ENCODE measurements at regions not wholly inside any gene's neighbourhood (a gene's known extent, or its start where the extent isn't known, plus 50 kb on each side); places are given as distances from the start of the nearest gene placed in this dataset.

- Histone ChIP-seq H3K4me3 (ENCODE audit: low read depth, low read length) (no peak overlapping the region), H2AFZ (ENCODE audit: low read length, unreplicated experiment) (no peak overlapping the region), H3K79me2 (ENCODE audit: control insufficient read depth, insufficient read depth, low read length, unreplicated experiment) (no peaks in the 10 kb centered on the region), H3K27me3 (ENCODE audit: insufficient read depth, low read length) (no peaks in the 10 kb centered on the region), H3K27ac (ENCODE audit: low read depth, low read length) (no peak overlapping the region), H3K36me3 (ENCODE audit: insufficient read depth, low read length) (no peaks in the 10 kb centered on the region), H3K4me1 (ENCODE audit: control insufficient read depth, insufficient read depth, low read length, unreplicated experiment) (no peaks in the 10 kb centered on the region)
Observed at GRCh38 chr18:43794363-43794762, 517.1 kb upstream of the SYT4 start.

- Histone ChIP-seq H3K79me2 (ENCODE audit: control insufficient read depth, insufficient read depth, low read length, unreplicated experiment) (no peaks in the 10 kb centered on the region), H3K27me3 (ENCODE audit: insufficient read depth, low read length) (no peaks in the 10 kb centered on the region), H3K36me3 (ENCODE audit: insufficient read depth, low read length) (no peaks in the 10 kb centered on the region), H2AFZ (ENCODE audit: low read length, unreplicated experiment) (no peak overlapping the region), H3K4me3 (ENCODE audit: low read depth, low read length) (no peak overlapping the region), H3K4me1 (ENCODE audit: control insufficient read depth, insufficient read depth, low read length, unreplicated experiment) (no peaks in the 10 kb centered on the region), H3K27ac (ENCODE audit: low read depth, low read length) (no peak overlapping the region)
Observed at GRCh38 chr18:43797347-43797746, 520.1 kb upstream of the SYT4 start.

DNA sequence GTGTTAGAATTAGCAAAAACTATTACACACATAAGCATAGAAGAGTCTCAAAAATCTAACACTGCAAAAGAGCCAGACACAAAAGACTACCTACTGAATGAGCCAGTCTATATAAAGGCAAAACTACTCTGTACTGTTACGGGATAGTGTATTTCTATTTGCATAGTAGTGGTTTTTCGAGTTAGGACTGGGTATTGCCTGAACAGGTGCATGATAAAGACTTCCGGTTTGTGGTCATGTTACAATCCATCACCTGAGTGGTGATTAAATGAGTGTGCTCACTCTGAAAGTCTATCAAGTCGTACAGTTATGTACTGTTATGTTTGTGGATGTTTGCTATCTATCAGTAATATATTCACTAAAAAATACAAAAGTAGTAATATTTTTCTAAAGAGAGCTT lies 523.3 kb upstream of the SYT4 start:
- no peaks in the 10 kb centered on the region for H3K27me3 ChIP-seq (ENCODE audit: insufficient read depth, low read length)
- no peak overlapping the region for H2AFZ ChIP-seq (ENCODE audit: low read length, unreplicated experiment)
- H3K27ac ChIP-seq (ENCODE audit: low read depth, low read length): no peak overlapping the region
- no peaks in the 10 kb centered on the region for H3K36me3 ChIP-seq (ENCODE audit: insufficient read depth, low read length)
- H3K79me2 ChIP-seq (ENCODE audit: control insufficient read depth, insufficient read depth, low read length, unreplicated experiment): no peaks in the 10 kb centered on the region
- no peaks in the 10 kb centered on the region for H3K4me1 ChIP-seq (ENCODE audit: control insufficient read depth, insufficient read depth, low read length, unreplicated experiment)
- no peak overlapping the region for H3K4me3 ChIP-seq (ENCODE audit: low read depth, low read length)

GRCh38 chr18:43805646-43806194 lies 528.4 kb upstream of the SYT4 start:
- Histone ChIP-seq H3K79me2 (ENCODE audit: control insufficient read depth, insufficient read depth, low read length, unreplicated experiment) (no peaks in the 10 kb centered on the region), H2AFZ (ENCODE audit: low read length, unreplicated experiment) (no peak overlapping the region), H3K27me3 (ENCODE audit: insufficient read depth, low read length) (no peaks in the 10 kb centered on the region), H3K27ac (ENCODE audit: low read depth, low read length) (no peak overlapping the region), H3K4me3 (ENCODE audit: low read depth, low read length) (no peak overlapping the region), H3K4me1 (ENCODE audit: control insufficient read depth, insufficient read depth, low read length, unreplicated experiment) (no peaks in the 10 kb centered on the region), H3K36me3 (ENCODE audit: insufficient read depth, low read length) (no peaks in the 10 kb centered on the region)

- no peaks in the 10 kb centered on the region for H3K79me2 ChIP-seq (ENCODE audit: control insufficient read depth, insufficient read depth, low read length, unreplicated experiment)
- H3K4me1 ChIP-seq (ENCODE audit: control insufficient read depth, insufficient read depth, low read length, unreplicated experiment): no peaks in the 10 kb centered on the region
- no peak overlapping the region for H3K4me3 ChIP-seq (ENCODE audit: low read depth, low read length)
- no peak overlapping the region for H2AFZ ChIP-seq (ENCODE audit: low read length, unreplicated experiment)
- H3K27me3 ChIP-seq (ENCODE audit: insufficient read depth, low read length): no peaks in the 10 kb centered on the region
- no peak overlapping the region for H3K27ac ChIP-seq (ENCODE audit: low read depth, low read length)
- no peaks in the 10 kb centered on the region for H3K36me3 ChIP-seq (ENCODE audit: insufficient read depth, low read length)
Observed at GRCh38 chr18:43812627-43813026, 535.3 kb upstream of the SYT4 start.

DNA sequence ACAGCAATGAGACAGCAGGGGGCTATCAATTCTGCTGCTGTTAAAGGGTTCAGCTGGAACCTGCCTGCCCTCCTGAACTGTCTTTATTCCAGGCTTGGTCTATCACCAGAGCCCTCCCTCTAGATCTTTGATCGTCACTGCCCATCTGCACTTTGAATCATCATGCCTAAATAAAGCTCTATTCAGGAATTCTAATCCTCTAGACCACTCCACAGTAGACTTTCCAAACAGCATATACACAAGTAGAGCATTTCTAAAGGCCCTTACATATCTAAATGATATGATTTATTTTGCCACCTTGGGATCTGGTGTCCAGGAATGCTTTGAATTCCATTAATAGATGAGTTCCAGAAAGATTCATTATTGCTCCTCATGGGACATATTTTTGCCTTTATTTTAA lies 542.1 kb upstream of the SYT4 start:
- no peak overlapping the region for H2AFZ ChIP-seq (ENCODE audit: low read length, unreplicated experiment)
- no peaks in the 10 kb centered on the region for H3K36me3 ChIP-seq (ENCODE audit: insufficient read depth, low read length)
- H3K79me2 ChIP-seq (ENCODE audit: control insufficient read depth, insufficient read depth, low read length, unreplicated experiment): no peaks in the 10 kb centered on the region
- H3K4me1 ChIP-seq (ENCODE audit: control insufficient read depth, insufficient read depth, low read length, unreplicated experiment): no peaks in the 10 kb centered on the region
- H3K4me3 ChIP-seq (ENCODE audit: low read depth, low read length): no peak overlapping the region
- H3K27me3 ChIP-seq (ENCODE audit: insufficient read depth, low read length): no peaks in the 10 kb centered on the region
- H3K27ac ChIP-seq (ENCODE audit: low read depth, low read length): no peak overlapping the region

GRCh38 chr18:43819873-43820272 lies 542.6 kb upstream of the SYT4 start:
- Histone ChIP-seq H3K79me2 (ENCODE audit: control insufficient read depth, insufficient read depth, low read length, unreplicated experiment) (no peaks in the 10 kb centered on the region), H3K4me1 (ENCODE audit: control insufficient read depth, insufficient read depth, low read length, unreplicated experiment) (no peaks in the 10 kb centered on the region), H3K36me3 (ENCODE audit: insufficient read depth, low read length) (no peaks in the 10 kb centered on the region), H3K4me3 (ENCODE audit: low read depth, low read length) (no peak overlapping the region), H3K27ac (ENCODE audit: low read depth, low read length) (no peak overlapping the region), H2AFZ (ENCODE audit: low read length, unreplicated experiment) (no peak overlapping the region), H3K27me3 (ENCODE audit: insufficient read depth, low read length) (no peaks in the 10 kb centered on the region)

DNA sequence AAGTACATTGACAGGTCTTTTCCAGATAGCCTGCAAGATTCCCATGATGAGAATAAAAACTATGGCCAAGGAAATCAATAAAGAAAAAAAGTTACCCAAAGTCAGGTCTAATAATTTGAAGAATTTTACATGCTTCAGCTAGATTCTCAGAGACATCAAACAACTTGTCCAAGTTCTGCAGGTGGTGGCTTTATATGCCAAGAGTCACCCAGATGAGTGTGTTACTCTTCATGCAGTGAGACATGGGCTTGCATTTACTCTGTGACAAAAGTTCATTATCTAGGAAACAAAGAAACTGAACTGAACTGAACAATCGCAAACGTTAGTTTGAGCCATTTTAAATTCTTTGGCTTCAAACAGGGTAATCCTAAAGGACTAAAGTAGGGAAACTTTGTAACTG lies 548.5 kb upstream of the SYT4 start:
- H3K27me3 ChIP-seq (ENCODE audit: insufficient read depth, low read length): no peaks in the 10 kb centered on the region
- H3K79me2 ChIP-seq (ENCODE audit: control insufficient read depth, insufficient read depth, low read length, unreplicated experiment): no peaks in the 10 kb centered on the region
- no peak overlapping the region for H3K4me3 ChIP-seq (ENCODE audit: low read depth, low read length)
- no peaks in the 10 kb centered on the region for H3K36me3 ChIP-seq (ENCODE audit: insufficient read depth, low read length)
- H2AFZ ChIP-seq (ENCODE audit: low read length, unreplicated experiment): no peak overlapping the region
- no peaks in the 10 kb centered on the region for H3K4me1 ChIP-seq (ENCODE audit: control insufficient read depth, insufficient read depth, low read length, unreplicated experiment)
- no peak overlapping the region for H3K27ac ChIP-seq (ENCODE audit: low read depth, low read length)

GRCh38 chr18:43826215-43826614 lies 548.9 kb upstream of the SYT4 start:
- H3K79me2 ChIP-seq (ENCODE audit: control insufficient read depth, insufficient read depth, low read length, unreplicated experiment): no peaks in the 10 kb centered on the region

GRCh38 chr18:43827311-43827710 lies 550.0 kb upstream of the SYT4 start:
- no peak overlapping the region for H3K4me3 ChIP-seq (ENCODE audit: low read depth, low read length)
- H3K4me1 ChIP-seq (ENCODE audit: control insufficient read depth, insufficient read depth, low read length, unreplicated experiment): no peaks in the 10 kb centered on the region
- no peak overlapping the region for H3K27ac ChIP-seq (ENCODE audit: low read depth, low read length)
- no peak overlapping the region for H2AFZ ChIP-seq (ENCODE audit: low read length, unreplicated experiment)
- no peaks in the 10 kb centered on the region for H3K79me2 ChIP-seq (ENCODE audit: control insufficient read depth, insufficient read depth, low read length, unreplicated experiment)
- no peaks in the 10 kb centered on the region for H3K27me3 ChIP-seq (ENCODE audit: insufficient read depth, low read length)
- no peaks in the 10 kb centered on the region for H3K36me3 ChIP-seq (ENCODE audit: insufficient read depth, low read length)

More at GRCh38 chr18:43826215-43826614, 548.9 kb upstream of the SYT4 start:
- H3K4me3 ChIP-seq (ENCODE audit: low read depth, low read length): no peak overlapping the region
- no peak overlapping the region for H3K27ac ChIP-seq (ENCODE audit: low read depth, low read length)
- H2AFZ ChIP-seq (ENCODE audit: low read length, unreplicated experiment): no peak overlapping the region
- H3K36me3 ChIP-seq (ENCODE audit: insufficient read depth, low read length): no peaks in the 10 kb centered on the region
- no peaks in the 10 kb centered on the region for H3K27me3 ChIP-seq (ENCODE audit: insufficient read depth, low read length)
- no peaks in the 10 kb centered on the region for H3K4me1 ChIP-seq (ENCODE audit: control insufficient read depth, insufficient read depth, low read length, unreplicated experiment)

DNA sequence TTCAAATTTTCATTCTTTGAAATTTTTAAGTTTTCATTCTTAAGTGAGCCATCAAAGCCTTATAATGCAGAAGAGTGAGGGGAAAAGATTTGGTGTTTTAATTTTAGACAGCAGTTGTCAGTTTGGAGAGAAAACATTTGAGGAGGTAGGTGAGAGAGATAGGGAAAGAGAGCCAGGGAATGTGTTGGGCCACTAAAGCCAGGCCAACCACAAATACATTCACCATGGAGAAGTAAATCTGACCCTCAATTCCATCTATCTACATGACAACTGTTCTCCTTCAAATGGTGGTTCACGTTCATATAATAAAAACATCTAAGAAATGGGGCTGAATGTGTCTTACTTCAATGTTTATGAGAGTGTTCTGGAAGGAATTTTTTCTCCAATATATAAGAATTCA lies 553.0 kb upstream of the SYT4 start:
- Histone ChIP-seq H3K36me3 (ENCODE audit: insufficient read depth, low read length) (no peaks in the 10 kb centered on the region), H3K27me3 (ENCODE audit: insufficient read depth, low read length) (no peaks in the 10 kb centered on the region), H3K79me2 (ENCODE audit: control insufficient read depth, insufficient read depth, low read length, unreplicated experiment) (no peaks in the 10 kb centered on the region), H3K4me3 (ENCODE audit: low read depth, low read length) (no peak overlapping the region), H3K27ac (ENCODE audit: low read depth, low read length) (no peak overlapping the region), H2AFZ (ENCODE audit: low read length, unreplicated experiment) (no peak overlapping the region), H3K4me1 (ENCODE audit: control insufficient read depth, insufficient read depth, low read length, unreplicated experiment) (no peaks in the 10 kb centered on the region)

Data from ACC112 (cell line).